PC-3 (cell line): ENCODE measurements at regions not wholly inside any gene's neighbourhood (a gene's known extent, or its start where the extent isn't known, plus 50 kb on each side); places are given as distances from the start of the nearest gene placed in this dataset.

ENCODE experiments used
- CTCF ChIP-seq: fragments of 300-600 bp; sonication (generic); conservative IDR thresholded peaks from 2 replicates; pipeline ENCODE4 v1.5.1; 2017; ENCODE audit warnings: antibody characterized with exemption, low read depth, mild to moderate bottlenecking, low read length
- EZH2 ChIP-seq: fragments of 300-600 bp; sonication (generic); IDR thresholded peaks from one replicate; pipeline ENCODE4 v1.6.1; 2017; ENCODE audit warnings: antibody characterized with exemption, mild to moderate bottlenecking, low read length; ENCODE audit not compliant: unreplicated experiment
- EZH2phosphoT487 ChIP-seq: fragments of 300-600 bp; sonication (generic); IDR thresholded peaks from 2 replicates; pipeline ENCODE4 v1.6.1; 2018; ENCODE audit warnings: mild to moderate bottlenecking, antibody characterized with exemption, low read length, borderline replicate concordance

GRCh38 chr3:18288243-18288642 is 136.9 kb downstream of the SATB1 start:
- TF ChIP-seq CTCF = no peak
- no peak for TF ChIP-seq EZH2
- TF ChIP-seq EZH2phosphoT487 = no peak
